Activated B cell treated with CpG ODN at 0.5 μM for 24 hours (primary cell): ENCODE measurements at regions not wholly inside any gene's neighbourhood (a gene's known extent, or its start where the extent isn't known, plus 50 kb on each side); places are given as distances from the start of the nearest gene placed in this dataset.

Source experiments
- ATAC-seq: fragments of 200-7000 bp; cut with Tn5 transposase; one replicate; pipeline ENCODE4 v1.10.0; 2021; ENCODE audit warnings: low read depth, mild to moderate bottlenecking, moderate library complexity
- CTCF ChIA-PET: fragments of 350-600 bp; sonication (Branson Sonifier 250); formaldehyde crosslinking; loops from one replicate; lab custom pipeline; 2021; ENCODE audit warnings: antibody characterized with exemption; lab: Charles Lee
- POLR2A ChIA-PET: fragments of 350-600 bp; sonication (Branson Sonifier 250); formaldehyde crosslinking; loops from one replicate; lab custom pipeline; 2021; ENCODE audit warnings: antibody characterized with exemption; lab: Charles Lee
- DNase-seq: peaks from one replicate; pipeline ENCODE4 v3.0.0; 2022
- H3K27ac Mint-ChIP-seq: one replicate; pipeline ENCODE4 v1.8.0; 2020; ENCODE audit warnings: mixed read lengths
- H3K27me3 Mint-ChIP-seq: one replicate; pipeline ENCODE4 v1.8.0; 2021; ENCODE audit warnings: mixed read lengths
- H3K36me3 Mint-ChIP-seq: one replicate; pipeline ENCODE4 v1.8.0; 2021; ENCODE audit warnings: low read depth, mixed read lengths
- H3K4me1 Mint-ChIP-seq: one replicate; pipeline ENCODE4 v1.8.0; 2021; ENCODE audit warnings: mixed read lengths
- H3K4me3 Mint-ChIP-seq: one replicate; pipeline ENCODE4 v1.8.0; 2020; ENCODE audit warnings: mild to moderate bottlenecking, mixed read lengths
- H3K9me3 Mint-ChIP-seq: one replicate; pipeline ENCODE4 v1.8.0; 2020; ENCODE audit warnings: mixed read lengths
- intact Hi-C: fragments of 100-400 bp; cut with micrococcal nuclease; formaldehyde crosslinking; loops from one replicate; pipeline ENCODE4 v1.15.1; 2024
- TF ChIP-seq, protein P1 (sequence below): fragments of 200-600 bp; IDR thresholded peaks from one replicate; pipeline ENCODE4 v1.8.0; 2022; ENCODE audit warnings: antibody characterized with exemption, mild to moderate bottlenecking

- no peak for DNase-seq
Observed at GRCh38 chr3:73197187-73197586, 135.7 kb downstream of the EBLN2 start.

GRCh38 chr3:73203101-73203500, 141.6 kb downstream of the EBLN2 start:
- CTCF ChIA-PET, result no interaction called here
- DNase-seq (no peak), ATAC-seq (no peak)
- H3K27me3 Mint-ChIP-seq, result peaks cover 3% of the 10 kb centered on the region
- H3K4me1 Mint-ChIP-seq, result no peaks in the 10 kb centered on the region
- POLR2A ChIA-PET, result no interaction called here
- H3K9me3 Mint-ChIP-seq, result no peaks in the 10 kb centered on the region
- TF ChIP-seq, protein P1, sequence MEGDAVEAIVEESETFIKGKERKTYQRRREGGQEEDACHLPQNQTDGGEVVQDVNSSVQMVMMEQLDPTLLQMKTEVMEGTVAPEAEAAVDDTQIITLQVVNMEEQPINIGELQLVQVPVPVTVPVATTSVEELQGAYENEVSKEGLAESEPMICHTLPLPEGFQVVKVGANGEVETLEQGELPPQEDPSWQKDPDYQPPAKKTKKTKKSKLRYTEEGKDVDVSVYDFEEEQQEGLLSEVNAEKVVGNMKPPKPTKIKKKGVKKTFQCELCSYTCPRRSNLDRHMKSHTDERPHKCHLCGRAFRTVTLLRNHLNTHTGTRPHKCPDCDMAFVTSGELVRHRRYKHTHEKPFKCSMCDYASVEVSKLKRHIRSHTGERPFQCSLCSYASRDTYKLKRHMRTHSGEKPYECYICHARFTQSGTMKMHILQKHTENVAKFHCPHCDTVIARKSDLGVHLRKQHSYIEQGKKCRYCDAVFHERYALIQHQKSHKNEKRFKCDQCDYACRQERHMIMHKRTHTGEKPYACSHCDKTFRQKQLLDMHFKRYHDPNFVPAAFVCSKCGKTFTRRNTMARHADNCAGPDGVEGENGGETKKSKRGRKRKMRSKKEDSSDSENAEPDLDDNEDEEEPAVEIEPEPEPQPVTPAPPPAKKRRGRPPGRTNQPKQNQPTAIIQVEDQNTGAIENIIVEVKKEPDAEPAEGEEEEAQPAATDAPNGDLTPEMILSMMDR, result no peak
- intact Hi-C loops, result no loop called here
- no peak overlapping the region for H3K4me3 Mint-ChIP-seq
- no peaks in the 10 kb centered on the region for H3K36me3 Mint-ChIP-seq
- no peak overlapping the region for H3K27ac Mint-ChIP-seq

More at GRCh38 chr3:73197187-73197586, 135.7 kb downstream of the EBLN2 start:
- TF ChIP-seq, protein P1, result no peak
- no peak overlapping the region for H3K27ac Mint-ChIP-seq
- H3K27me3 Mint-ChIP-seq, result peaks cover 6% of the 10 kb centered on the region
- no peaks in the 10 kb centered on the region for H3K4me1 Mint-ChIP-seq
- intact Hi-C loops, result no loop called here
- POLR2A ChIA-PET, result no interaction called here
- H3K4me3 Mint-ChIP-seq, result no peak overlapping the region
- peaks cover 3% of the 10 kb centered on the region for H3K9me3 Mint-ChIP-seq
- CTCF ChIA-PET, result no interaction called here
- no peaks in the 10 kb centered on the region for H3K36me3 Mint-ChIP-seq
- no peak for ATAC-seq

GRCh38 chr3:73203633-73204032, 142.2 kb downstream of the EBLN2 start:
- no peaks in the 10 kb centered on the region for H3K36me3 Mint-ChIP-seq
- no peak overlapping the region for H3K4me3 Mint-ChIP-seq
- ChIA-PET CTCF (no interaction called here), POLR2A (no interaction called here)
- H3K4me1 Mint-ChIP-seq, result no peaks in the 10 kb centered on the region
- ATAC-seq (no peak), DNase-seq (no peak)
- no peak overlapping the region for H3K27ac Mint-ChIP-seq
- H3K9me3 Mint-ChIP-seq, result no peaks in the 10 kb centered on the region
- TF ChIP-seq, protein P1, result no peak
- intact Hi-C loops, result no loop called here
- peaks cover 3% of the 10 kb centered on the region for H3K27me3 Mint-ChIP-seq

DNA sequence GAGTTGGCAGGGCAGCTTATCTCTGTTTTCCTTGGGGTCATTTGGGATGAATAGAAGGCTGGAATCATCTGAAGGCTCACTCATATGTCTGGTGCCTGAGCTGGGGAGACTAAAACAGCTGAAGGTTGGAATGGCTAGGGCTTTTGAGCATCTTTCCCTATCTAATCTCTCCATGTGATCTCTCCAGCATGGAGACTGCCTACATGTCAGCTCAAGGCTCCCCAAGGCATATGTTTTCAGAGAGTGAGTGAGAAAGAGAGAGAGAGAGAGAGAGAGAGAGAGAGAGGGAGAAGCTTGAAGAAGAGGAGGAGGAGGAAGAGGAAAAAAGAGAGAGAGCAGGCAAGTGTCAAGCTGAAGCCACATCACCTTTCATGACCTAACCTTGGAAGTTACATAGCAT, 143.4 kb downstream of the EBLN2 start:
- intact Hi-C loops, result no loop called here
- H3K27me3 Mint-ChIP-seq, result peaks cover 3% of the 10 kb centered on the region
- ATAC-seq (no peak), DNase-seq (no peak)
- no peak overlapping the region for H3K27ac Mint-ChIP-seq
- no peak overlapping the region for H3K4me3 Mint-ChIP-seq
- no peaks in the 10 kb centered on the region for H3K36me3 Mint-ChIP-seq
- TF ChIP-seq, protein P1, result no peak
- ChIA-PET CTCF (no interaction called here), POLR2A (no interaction called here)
- no peaks in the 10 kb centered on the region for H3K9me3 Mint-ChIP-seq
- no peaks in the 10 kb centered on the region for H3K4me1 Mint-ChIP-seq

DNA sequence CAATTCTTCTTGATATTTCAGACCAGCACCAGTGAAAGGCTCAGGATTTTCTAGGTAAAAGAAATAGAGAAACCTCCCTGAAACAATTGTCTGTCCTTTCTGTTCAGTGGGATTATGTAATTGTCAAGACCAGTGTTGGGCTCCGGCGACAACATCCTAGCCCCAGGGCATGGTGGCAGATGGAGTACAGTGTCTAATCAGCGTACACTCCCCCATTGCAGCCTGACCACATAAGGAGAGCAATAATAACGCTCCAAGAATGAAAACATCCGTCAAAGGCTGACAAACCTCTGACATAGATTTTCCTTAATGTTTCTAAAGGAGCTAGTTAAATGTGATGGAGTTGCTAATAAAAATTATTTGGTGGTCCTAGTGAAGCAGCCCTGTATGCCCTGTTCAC, 144.6 kb downstream of the EBLN2 start:
- Mint-ChIP-seq H3K4me3 (no peak overlapping the region), H3K9me3 (no peaks in the 10 kb centered on the region), H3K27me3 (peaks cover under 1% of the 10 kb centered on the region), H3K36me3 (no peaks in the 10 kb centered on the region), H3K27ac (no peak overlapping the region), H3K4me1 (no peaks in the 10 kb centered on the region)
- ChIA-PET POLR2A (no interaction called here), CTCF (no interaction called here)
- ATAC-seq (no peak), DNase-seq (no peak)
- TF ChIP-seq, protein P1, result no peak
- intact Hi-C loops, result no loop called here
